HG02981 (cell line): ENCODE measurements at regions not wholly inside any gene's neighbourhood (a gene's known extent, or its start where the extent isn't known, plus 50 kb on each side); places are given as distances from the start of the nearest gene placed in this dataset.
A peak's percentile ranks its signal among the peaks of the same experiment; 100 is the strongest.

Experiments used
- ATAC-seq: cut with Tn5 transposase; IDR thresholded peaks from one replicate; pipeline ENCODE4 v1.9.1; 2021; ENCODE audit warnings: mild to moderate bottlenecking, moderate library complexity; ENCODE audit not compliant: unreplicated experiment

DNA sequence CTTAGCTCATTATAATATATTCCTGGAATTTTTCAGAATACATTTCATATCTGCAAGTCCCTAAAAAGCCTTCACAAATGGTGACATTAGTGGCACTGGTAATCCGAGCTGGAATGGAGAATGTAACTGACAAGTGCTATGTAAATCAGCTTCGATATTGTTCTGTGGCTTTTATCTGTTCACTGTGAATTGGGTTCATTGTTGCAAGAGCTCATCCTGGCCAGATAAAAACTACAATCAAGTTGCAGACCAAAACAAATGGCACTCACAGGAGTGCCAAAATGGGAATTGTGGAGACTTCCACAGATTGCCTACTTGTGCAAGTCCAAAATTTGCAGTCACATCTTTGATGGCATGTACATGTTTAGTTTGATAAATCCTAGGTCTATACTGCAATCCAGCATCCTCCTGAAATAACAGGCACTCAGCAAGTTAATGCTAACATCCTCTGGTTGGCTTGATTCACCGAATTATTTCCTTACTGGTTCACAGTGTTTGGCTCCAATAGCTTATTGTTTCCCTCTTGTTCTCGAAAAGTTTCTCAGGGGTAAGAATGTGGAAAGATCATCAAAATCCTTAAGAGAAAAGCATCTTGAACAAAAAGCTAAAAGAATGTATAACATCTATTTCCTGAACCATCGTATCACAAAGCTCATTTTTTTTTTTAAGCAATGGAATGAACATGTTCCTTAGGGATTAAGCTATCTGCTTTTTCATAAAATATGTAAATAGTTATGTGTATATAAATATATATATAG is 904.9 kb downstream of the CENPC start:
- ATAC-seq, result no peak

DNA sequence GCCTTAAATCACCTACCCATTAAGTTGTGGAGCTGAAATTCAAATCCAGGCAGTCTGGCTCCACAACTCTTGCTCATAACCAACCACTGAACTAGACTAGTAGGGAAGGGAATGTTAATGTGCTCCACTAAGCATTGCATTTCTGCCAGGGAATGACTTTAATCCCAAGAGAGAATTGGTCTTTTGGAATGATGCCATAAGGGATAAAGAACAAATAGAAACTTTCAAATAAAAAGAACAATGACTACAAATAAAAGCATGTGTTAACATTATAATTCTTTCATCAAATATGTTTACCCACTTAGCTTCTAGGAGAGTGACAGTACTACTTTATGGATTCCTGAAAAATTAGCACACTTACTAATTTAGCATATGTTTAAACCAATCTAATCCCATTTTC is 905.9 kb downstream of the CENPC start:
- no peak for ATAC-seq

DNA sequence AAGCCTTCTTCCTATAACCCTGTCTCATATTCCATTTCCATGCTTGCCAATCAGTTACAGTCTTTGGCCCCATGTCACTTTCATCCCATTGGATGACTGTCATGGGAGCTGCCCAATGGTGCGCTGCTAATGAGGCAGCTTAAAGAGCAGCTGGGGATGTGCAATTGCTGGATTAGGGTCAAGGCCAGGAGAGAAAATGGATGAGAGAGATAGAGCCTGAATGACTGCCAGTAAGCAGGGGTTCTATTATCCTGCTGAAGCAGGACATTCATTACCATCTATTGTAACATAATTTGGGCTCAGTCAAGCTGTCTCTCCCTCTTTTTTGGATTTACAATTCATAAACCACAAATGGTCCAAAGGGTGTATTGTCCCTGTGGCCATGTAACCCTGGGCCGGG is 909.0 kb downstream of the CENPC start:
- no peak for ATAC-seq

DNA sequence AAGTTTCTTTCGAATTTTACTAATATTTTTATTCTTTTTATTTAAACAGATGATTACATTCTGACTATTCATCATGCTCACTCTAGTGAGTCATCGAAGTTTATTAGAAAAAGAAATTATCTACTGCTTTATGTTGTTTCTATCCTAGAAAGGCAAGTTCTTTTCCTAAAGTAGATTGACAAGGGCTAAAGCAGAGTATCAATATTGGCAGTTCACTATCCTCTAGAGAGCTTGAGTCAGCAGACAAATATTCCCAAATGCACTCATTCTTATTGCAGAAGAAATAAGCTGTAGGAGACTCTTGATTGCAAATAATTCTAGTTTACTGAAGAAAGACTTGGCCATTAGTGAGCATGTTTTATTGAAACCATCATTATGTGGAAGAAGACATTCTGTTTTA is 911.8 kb downstream of the CENPC start:
- no peak for ATAC-seq

DNA sequence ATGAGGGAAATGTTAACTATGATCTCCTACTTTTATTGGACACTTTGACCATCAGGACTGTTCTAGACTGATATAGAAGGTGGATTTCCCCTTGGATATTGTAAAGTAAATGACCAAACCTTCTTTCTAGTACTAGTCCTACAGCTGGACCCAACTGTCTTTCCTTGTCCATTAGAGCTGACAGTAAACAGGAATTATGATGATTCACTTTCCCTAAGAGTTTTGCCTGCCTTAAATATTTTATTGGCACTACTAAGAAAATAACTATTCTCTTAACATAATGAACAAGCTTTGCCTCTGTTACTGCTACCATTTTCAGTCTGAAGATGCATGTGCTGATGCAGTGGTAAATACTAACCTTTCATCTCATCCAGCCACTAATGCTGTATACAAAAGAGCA is 915.4 kb downstream of the CENPC start:
- no peak for ATAC-seq

DNA sequence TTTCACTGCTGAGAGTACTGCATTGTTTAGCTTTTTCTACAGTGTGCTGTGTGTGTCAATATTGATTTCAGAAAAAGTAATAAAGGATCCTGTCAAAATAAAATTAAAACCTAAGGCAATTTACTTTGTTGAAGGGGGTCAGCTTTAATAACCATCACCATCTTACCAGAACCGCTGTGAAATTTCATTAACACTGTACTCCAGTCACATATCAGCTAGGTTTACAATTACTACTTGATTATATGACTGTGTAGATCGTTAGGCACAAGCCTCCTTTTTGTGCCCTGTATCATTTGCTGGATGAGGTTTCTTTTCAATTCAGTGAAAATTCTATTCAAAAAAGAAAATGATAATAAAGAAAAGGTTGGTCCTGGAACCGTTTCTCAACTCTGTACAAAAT is 917.2 kb downstream of the CENPC start:
- no peak for ATAC-seq

DNA sequence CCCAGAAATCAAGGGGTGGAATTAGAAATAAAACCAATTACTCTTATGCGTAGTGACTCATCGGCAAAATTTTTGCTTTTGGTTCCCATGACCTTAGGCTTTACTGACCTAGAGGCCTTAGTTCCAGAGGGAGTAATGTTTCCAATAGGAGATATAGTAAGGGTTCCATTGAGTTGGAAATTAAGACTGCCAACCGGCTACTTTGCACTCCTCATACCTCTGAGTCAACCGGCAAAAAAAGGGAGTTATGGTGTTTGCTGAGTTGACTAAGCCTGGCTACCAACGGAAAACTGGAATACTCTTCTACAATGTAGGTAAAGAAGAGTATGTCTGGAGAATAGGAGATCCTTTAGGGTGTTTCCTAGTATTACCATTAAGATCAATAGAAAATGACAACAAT is 919.8 kb downstream of the CENPC start:
- no peak for ATAC-seq

DNA sequence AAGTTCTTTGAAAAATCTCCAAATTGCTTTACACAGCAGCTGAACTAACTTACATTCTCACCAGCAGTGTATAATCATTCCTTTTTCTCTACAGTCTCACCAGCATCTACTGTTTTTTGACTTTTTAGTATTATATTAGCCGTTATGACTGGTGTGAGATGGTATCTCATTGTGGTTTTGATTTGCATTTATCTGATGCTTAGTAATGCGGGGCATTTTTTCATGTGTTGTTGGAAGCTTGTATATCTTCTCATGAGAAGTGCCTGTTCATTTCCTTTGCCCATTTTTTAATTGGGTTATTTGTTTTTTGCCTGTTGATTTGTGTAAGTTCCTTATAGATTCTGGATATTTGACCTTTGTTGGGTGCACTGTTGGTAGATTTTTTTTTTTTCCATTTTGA is 931.7 kb downstream of the CENPC start:
- no peak for ATAC-seq

DNA sequence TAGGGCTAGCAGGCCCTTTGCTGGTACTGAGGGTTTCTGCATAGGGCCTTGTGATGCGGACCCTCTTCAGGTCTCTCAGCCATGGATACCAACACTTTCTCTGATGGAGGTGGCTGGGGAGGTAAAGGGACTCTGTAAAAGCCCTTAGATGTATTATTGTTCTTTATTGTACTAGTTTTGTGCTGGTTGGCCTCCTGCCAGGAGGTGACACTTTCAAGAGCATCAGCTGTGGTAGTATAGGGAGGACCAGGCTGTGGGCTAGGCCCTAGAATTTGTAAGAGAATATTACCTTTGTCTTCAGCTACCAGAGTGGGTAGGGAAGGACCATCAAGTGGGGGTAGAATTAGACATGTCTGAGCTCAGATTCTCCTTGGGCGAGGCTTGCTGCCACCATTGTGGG is 936.3 kb downstream of the CENPC start:
- no peak for ATAC-seq

DNA sequence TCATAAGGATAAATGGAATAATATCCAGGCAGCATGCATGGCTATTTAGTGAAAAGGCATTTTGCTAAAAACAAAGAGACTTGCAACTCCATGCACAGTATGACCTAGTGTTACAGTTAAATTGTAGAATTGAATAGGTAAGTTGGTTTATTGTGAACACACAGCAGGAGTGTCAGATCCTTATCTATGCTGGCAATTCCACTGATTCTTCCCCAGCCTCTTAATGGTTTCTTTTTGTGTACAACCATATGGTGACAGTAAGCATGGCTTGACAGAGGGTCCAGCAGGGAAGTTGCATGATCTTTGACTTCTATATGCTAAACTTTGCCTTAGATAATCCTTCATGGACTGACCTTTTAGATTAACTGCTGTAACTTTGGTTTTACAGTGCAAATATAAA is 936.6 kb upstream of the EPHA5 start:
- no peak for ATAC-seq

DNA sequence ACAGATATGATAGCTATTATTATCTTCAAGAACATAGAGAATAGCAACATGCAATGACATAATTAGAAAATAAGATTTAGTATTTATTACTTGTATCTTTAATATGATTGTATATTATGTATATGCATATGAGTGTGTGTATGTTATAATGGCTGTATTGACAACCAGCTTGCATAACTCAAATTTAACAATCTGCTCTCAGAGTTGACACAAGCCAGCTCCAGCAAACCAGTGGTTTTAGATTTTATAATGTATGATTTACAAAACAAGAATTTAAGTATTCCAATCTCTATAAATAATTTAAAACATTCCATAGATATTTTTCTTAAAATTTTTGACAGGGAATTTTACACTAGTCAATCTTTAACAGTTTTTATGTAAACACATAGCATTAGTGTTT is 935.9 kb upstream of the EPHA5 start:
- no peak for ATAC-seq

DNA sequence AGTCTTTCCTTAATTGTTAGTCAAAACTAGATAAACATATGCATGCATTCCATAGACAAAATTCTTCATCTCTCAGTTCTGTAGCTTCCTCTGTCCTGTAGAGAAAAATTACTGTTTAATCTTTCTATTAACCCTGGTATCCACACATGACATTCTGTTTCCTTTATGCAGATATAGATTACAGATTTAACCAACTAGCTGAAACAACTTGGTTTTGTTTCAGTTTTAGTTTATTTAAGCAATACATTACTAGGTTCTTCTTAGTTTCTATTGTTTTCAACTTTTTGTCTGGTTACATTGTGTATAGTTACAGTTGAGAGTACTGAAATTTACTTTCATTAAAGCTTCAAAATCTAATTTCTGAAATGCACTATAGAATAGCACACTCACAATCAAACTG is 933.9 kb upstream of the EPHA5 start:
- peak; percentile 56 for ATAC-seq

DNA sequence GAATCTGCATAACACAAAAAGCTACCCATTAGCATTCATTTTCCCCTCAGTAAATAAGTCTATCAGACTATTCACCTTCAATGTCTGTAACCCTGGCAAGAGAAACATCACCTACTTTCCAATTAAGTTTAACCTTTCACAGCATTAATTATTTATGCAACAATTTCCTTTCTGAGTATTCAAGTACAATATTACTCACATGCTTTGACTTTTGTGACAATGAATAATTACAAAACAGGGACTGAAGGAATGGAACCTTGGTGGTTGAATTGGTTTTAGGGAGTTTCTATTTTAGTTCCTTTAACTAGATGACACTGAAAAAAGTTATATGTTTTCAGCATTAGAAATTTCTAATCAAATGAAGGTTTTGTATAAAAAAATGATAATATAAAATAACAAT is 932.3 kb upstream of the EPHA5 start:
- ATAC-seq, result no peak

DNA sequence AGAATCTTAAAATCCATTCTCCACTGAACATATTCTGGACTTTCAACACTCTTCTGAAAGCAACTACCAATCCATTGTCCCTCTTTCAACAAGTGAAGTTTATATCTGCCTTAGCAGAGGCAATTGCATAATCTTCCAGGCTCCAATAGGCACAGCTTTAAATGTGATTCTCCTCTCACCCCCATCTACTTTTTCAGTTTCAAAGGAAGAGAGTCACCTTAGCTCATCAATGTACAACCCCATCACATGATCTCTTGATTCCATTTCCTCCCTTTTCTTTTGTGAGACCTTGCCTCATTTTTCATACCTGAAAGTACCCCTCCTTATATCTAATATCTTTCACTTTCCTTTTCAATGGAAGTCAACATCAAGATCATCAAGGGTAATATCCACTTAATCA is 921.7 kb upstream of the EPHA5 start:
- no peak for ATAC-seq

DNA sequence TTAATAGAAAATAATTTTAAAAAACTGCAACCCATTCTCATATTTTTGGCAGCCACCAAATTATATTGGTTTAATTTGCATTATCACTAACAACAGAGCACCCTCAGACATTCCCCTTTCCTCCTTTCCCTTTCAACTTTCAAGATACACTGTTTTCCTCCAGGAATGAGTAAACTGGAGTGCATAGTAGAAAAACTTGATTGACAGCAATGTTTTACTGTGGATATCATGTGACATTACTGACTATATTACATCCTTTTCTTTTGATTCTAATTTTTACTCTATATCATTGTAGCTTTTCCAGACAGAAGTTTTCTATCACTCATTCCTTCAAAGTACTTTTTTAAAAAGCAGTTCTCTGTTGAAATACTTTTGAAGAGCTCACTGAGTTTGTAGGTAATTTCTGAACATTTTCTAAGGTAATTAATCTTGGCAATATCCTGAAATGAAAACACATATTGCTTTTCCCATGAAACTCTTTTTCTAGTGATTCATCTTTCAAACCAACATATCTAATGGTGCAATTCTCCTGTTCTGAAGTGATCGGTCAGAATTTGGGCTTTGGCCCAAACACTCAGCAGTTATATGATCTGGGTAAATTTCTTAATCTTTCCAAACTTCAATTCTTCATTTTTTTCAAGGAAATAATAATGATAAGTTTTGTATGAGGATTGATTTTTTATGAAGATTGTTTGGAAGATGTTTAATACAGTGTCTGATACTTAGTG is 920.4 kb upstream of the EPHA5 start:
- ATAC-seq, result no peak

DNA sequence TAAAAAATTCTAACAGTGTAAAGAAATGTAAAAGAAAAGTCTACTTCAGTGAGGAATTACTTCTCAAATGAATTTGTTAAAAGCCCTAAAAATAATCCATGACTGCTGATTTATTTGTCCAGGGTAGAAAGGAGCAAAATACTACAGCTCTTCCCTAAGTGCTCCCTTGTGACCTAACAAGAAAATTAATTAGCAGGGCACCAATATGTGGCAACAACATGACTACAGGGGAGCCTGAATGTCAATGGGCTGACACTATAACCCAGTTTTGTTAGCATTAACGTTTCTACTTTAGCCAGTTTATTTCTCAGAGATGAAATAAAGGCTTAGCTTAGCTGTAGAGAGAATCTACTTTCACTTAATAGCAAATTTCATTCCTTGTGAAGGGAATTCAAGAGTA is 918.9 kb upstream of the EPHA5 start:
- ATAC-seq, result no peak

DNA sequence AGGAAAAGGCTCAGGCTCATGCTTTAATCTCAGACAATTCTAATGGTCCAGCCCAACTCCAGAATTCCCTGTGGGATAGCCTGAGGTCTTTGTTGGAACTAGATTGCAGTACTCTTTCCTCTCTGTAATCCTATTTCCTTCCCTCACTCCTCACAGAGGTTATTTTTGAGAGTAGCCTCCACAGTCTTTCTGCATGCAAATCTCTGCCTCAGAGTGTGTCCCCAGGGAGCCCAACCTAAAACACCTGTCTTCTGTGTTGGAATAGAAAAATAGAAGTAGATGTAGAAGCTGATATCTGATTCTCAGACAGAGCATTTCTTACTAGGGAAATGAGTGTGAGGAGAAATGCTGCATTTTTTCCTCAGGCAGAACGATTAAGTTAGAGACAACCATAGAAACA is 915.5 kb upstream of the EPHA5 start:
- no peak for ATAC-seq

DNA sequence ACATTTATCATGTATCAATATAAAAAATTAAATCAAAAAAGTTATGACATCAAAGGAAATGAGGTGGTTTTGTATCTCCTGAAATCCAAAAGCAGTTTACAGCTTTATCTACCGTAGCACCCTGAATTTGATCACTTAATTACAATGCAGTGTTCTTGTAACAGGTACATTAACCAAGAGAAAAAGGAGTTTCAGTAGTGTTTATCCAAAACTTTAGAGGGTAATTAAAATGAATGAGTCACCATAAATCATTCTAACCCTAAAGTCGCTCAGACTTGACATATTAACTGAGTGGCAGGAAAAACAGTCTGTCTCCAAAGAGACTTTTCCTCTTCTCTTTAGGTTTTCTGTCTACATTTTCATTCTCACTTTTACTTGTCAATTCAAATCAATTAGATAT is 907.6 kb upstream of the EPHA5 start:
- no peak for ATAC-seq

DNA sequence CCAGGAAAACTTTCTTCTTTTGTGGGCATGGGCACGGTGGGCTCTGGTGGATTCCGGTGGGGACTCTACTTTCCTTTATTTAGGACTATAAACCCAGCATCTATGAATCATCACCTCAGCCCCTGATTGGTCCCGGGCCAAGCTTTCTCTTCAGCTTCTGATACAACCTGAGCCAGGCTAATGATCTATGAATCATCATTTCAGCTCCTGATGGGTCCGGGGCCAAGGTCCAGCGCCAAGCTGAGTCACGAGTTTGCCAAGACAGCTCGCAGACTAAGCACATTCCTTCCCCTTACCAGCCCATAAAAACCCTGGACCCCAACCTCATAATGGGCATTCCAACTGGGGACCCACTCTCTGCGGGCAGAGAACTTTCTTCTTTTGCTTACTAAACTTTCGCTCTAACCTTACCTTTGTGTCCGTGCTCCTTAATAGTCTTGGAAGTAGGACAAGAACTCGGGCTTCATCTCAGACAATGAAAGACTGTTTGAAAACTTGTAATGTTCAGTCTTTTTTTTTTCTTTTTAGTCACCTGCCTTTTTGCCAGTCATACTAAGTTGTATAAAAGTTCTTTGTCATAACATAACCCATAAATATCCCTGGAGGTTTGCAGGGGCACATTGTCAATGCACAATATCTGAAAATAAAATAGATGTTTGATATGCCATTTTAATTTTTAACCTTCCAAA is 904.9 kb upstream of the EPHA5 start:
- ATAC-seq, result no peak

DNA sequence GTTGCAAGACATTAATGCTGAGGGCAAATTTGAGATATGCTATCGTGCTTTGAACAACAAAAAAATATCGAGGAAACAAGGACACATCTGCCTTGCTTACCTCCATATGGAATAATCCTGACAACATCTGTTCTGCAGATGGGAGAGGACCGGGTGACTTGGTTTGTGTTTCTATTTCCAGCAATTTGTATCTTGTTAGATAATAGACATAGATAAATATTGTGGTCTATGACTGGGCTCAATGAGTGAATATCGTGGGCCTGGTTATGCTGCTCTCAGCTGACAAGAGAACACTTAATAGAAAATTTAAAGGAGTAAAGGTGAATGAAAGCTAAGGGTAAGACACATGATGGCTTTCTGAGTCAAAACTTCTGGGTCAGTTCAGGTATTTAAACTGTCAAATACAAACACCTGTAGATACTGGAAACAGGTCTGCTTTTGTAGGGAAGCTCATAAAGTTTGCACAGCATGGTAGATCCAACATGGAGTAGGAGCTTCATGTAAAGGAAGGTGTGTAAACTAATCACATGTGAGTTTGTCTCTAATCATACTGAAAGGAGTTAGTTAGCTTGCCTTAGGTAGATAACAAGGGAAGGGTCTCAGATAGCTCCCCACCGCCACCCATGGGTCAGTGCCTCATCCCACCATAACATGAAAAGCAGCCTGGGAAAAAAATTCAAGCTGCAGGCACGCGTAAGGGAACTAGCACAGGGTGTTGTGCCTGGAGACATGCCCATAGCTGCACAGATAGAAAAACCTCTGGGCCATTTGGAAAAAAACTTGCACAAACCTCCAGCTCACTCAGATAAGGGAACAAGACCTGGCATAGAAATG is 904.1 kb upstream of the EPHA5 start:
- no peak for ATAC-seq

DNA sequence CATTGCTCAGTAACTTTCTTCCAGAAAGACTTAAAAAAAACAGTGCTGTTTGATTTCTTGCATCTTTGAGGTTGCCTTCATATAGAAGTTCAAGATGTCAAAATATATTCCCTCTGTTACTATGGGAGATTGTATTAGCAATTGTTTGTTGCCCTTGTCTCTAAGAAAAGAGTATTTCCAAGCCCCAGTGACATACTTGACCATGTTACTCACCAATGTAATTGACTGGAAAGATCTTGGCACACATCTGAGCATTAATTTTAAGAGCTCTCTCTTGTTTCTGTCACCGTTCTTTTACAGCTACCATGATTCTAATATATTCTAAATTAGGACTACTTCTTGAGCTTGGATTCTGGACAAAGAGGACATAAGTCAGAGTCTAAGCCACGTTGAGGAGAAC is 902.7 kb upstream of the EPHA5 start:
- no peak for ATAC-seq
